ENCODE measurements at regions not wholly inside any gene's neighbourhood (a gene's known extent, or its start where the extent isn't known, plus 50 kb on each side); places are given as distances from the start of the nearest gene placed in this dataset.
"Not testable (repeated sequence)": the region's sequence is repeated elsewhere in the genome, so short reads cannot be mapped to it uniquely, and the experiment has no call there.

GRCh38 chr14:105879503-105879866 is 353.1 kb downstream of the TMEM121 start:
- H3K27ac ChIP-seq: no peak overlapping the region
- no peaks in the 10 kb centered on the region for H3K36me3 ChIP-seq (ENCODE audit: insufficient read depth)
- no peak overlapping the region for H2AFZ ChIP-seq (ENCODE audit: low read depth)
- no peaks in the 10 kb centered on the region for H3K27me3 ChIP-seq (ENCODE audit: insufficient read depth, low read depth)
- TF ChIP-seq CTCF (conservative IDR thresholded peaks at IDR 0.05; ENCODE audit: low read depth, low read length): no peak
- H3K4me3 ChIP-seq (IDR thresholded peaks at IDR 0.05; ENCODE audit: insufficient read depth, low read depth, low read length): no peak overlapping the region
- no peak overlapping the region for H3K9ac ChIP-seq
- no peaks in the 10 kb centered on the region for H3K79me2 ChIP-seq (ENCODE audit: insufficient read depth, low read depth)
- no peaks in the 10 kb centered on the region for H3K4me1 ChIP-seq (ENCODE audit: low read depth, poor library complexity, severe bottlenecking)
- H3K4me2 ChIP-seq: no peak overlapping the region
- H4K20me1 ChIP-seq (ENCODE audit: insufficient read depth): no peaks in the 10 kb centered on the region

- no peak for TF ChIP-seq CTCF (conservative IDR thresholded peaks at IDR 0.05; ENCODE audit: low read depth, low read length)
- no peaks in the 10 kb centered on the region for H3K4me1 ChIP-seq (ENCODE audit: low read depth, poor library complexity, severe bottlenecking)
- no peak overlapping the region for H3K4me2 ChIP-seq
- H3K79me2 ChIP-seq (ENCODE audit: insufficient read depth, low read depth): no peaks in the 10 kb centered on the region
- no peak overlapping the region for H3K9ac ChIP-seq
- no peak overlapping the region for H3K27ac ChIP-seq
- H3K27me3 ChIP-seq (ENCODE audit: insufficient read depth, low read depth): no peaks in the 10 kb centered on the region
- H2AFZ ChIP-seq (ENCODE audit: low read depth): no peak overlapping the region
- no peaks in the 10 kb centered on the region for H3K36me3 ChIP-seq (ENCODE audit: insufficient read depth)
- no peaks in the 10 kb centered on the region for H4K20me1 ChIP-seq (ENCODE audit: insufficient read depth)
- no peak overlapping the region for H3K4me3 ChIP-seq (IDR thresholded peaks at IDR 0.05; ENCODE audit: insufficient read depth, low read depth, low read length)
Observed at GRCh38 chr14:105879867-105880561, 353.6 kb downstream of the TMEM121 start.

GRCh38 chr14:105880616-105881015 is 354.2 kb downstream of the TMEM121 start:
- no peaks in the 10 kb centered on the region for H3K36me3 ChIP-seq (ENCODE audit: insufficient read depth)
- H3K4me1 ChIP-seq (ENCODE audit: low read depth, poor library complexity, severe bottlenecking): no peaks in the 10 kb centered on the region
- H3K27me3 ChIP-seq (ENCODE audit: insufficient read depth, low read depth): no peaks in the 10 kb centered on the region
- H3K9ac ChIP-seq: no peak overlapping the region
- H3K4me2 ChIP-seq: no peak overlapping the region
- H3K79me2 ChIP-seq (ENCODE audit: insufficient read depth, low read depth): no peaks in the 10 kb centered on the region
- H2AFZ ChIP-seq (ENCODE audit: low read depth): no peak overlapping the region
- H3K4me3 ChIP-seq (IDR thresholded peaks at IDR 0.05; ENCODE audit: insufficient read depth, low read depth, low read length): no peak overlapping the region
- no peak for TF ChIP-seq CTCF (conservative IDR thresholded peaks at IDR 0.05; ENCODE audit: low read depth, low read length)
- no peaks in the 10 kb centered on the region for H4K20me1 ChIP-seq (ENCODE audit: insufficient read depth)
- no peak overlapping the region for H3K27ac ChIP-seq

GRCh38 chr14:105881021-105881930 is 354.9 kb downstream of the TMEM121 start:
- Histone ChIP-seq H3K9ac (no peak overlapping the region), H3K36me3 (ENCODE audit: insufficient read depth) (no peaks in the 10 kb centered on the region), H3K4me2 (no peak overlapping the region)

GRCh38 chr14:105882011-105882410 is 355.6 kb downstream of the TMEM121 start:
- not testable (repeated sequence) for H3K79me2 ChIP-seq (ENCODE audit: insufficient read depth, low read depth); H3K4me1 ChIP-seq (ENCODE audit: low read depth, poor library complexity, severe bottlenecking); H4K20me1 ChIP-seq (ENCODE audit: insufficient read depth); H3K36me3 ChIP-seq (ENCODE audit: insufficient read depth); H3K9ac ChIP-seq; H3K4me2 ChIP-seq; H2AFZ ChIP-seq (ENCODE audit: low read depth); H3K4me3 ChIP-seq (IDR thresholded peaks at IDR 0.05; ENCODE audit: insufficient read depth, low read depth, low read length); H3K27me3 ChIP-seq (ENCODE audit: insufficient read depth, low read depth); H3K27ac ChIP-seq

More at GRCh38 chr14:105881021-105881930, 354.9 kb downstream of the TMEM121 start:
- H3K27ac ChIP-seq: no peak overlapping the region
- H3K79me2 ChIP-seq (ENCODE audit: insufficient read depth, low read depth): no peaks in the 10 kb centered on the region
- H3K4me3 ChIP-seq (IDR thresholded peaks at IDR 0.05; ENCODE audit: insufficient read depth, low read depth, low read length): no peak overlapping the region
- H3K4me1 ChIP-seq (ENCODE audit: low read depth, poor library complexity, severe bottlenecking): no peaks in the 10 kb centered on the region
- TF ChIP-seq CTCF (conservative IDR thresholded peaks at IDR 0.05; ENCODE audit: low read depth, low read length): no peak
- no peaks in the 10 kb centered on the region for H3K27me3 ChIP-seq (ENCODE audit: insufficient read depth, low read depth)
- H4K20me1 ChIP-seq (ENCODE audit: insufficient read depth): no peaks in the 10 kb centered on the region
- no peak overlapping the region for H2AFZ ChIP-seq (ENCODE audit: low read depth)
